ENCODE measurements at regions not wholly inside any gene's neighbourhood (a gene's known extent, or its start where the extent isn't known, plus 50 kb on each side); places are given as distances from the start of the nearest gene placed in this dataset.
A peak's percentile ranks its signal among the peaks of the same experiment; 100 is the strongest.

DNA sequence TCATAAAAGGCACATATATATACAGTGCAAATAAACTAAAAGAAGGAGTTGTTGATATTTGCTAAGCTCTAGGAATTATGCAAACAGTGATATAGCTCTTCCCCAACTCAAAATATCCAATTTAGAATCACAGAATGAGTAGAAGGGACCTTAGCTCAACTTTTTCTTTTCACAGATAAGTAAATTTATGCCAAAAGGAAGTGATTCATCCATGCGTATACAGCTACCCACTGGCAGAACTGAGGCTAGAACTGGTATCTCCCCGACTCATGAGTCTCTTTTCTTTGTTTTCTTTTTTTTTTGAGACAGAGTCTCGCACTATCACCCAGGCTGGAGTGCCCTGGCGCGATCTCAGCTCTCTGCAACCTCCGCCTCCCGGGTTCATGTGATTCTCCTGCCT lies 54.2 kb upstream of the SVIL start (continued):
- TF ChIP-seq, protein P1, sequence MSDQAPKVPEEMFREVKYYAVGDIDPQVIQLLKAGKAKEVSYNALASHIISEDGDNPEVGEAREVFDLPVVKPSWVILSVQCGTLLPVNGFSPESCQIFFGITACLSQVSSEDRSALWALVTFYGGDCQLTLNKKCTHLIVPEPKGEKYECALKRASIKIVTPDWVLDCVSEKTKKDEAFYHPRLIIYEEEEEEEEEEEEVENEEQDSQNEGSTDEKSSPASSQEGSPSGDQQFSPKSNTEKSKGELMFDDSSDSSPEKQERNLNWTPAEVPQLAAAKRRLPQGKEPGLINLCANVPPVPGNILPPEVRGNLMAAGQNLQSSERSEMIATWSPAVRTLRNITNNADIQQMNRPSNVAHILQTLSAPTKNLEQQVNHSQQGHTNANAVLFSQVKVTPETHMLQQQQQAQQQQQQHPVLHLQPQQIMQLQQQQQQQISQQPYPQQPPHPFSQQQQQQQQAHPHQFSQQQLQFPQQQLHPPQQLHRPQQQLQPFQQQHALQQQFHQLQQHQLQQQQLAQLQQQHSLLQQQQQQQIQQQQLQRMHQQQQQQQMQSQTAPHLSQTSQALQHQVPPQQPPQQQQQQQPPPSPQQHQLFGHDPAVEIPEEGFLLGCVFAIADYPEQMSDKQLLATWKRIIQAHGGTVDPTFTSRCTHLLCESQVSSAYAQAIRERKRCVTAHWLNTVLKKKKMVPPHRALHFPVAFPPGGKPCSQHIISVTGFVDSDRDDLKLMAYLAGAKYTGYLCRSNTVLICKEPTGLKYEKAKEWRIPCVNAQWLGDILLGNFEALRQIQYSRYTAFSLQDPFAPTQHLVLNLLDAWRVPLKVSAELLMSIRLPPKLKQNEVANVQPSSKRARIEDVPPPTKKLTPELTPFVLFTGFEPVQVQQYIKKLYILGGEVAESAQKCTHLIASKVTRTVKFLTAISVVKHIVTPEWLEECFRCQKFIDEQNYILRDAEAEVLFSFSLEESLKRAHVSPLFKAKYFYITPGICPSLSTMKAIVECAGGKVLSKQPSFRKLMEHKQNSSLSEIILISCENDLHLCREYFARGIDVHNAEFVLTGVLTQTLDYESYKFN (CRISPR knock-in tag; conservative IDR thresholded peaks at IDR 0.05) = no peak
- TF ChIP-seq ZNF552 (CRISPR knock-in tag; IDR thresholded peaks at IDR 0.05; ENCODE audit: borderline replicate concordance) (no peak), CBX2 (IDR thresholded peaks at IDR 0.05; ENCODE audit: low read depth, low read length) (no peak), CBX2 (CRISPR knock-in tag; IDR thresholded peaks at IDR 0.05; ENCODE audit: low read depth) (no peak)

DNA sequence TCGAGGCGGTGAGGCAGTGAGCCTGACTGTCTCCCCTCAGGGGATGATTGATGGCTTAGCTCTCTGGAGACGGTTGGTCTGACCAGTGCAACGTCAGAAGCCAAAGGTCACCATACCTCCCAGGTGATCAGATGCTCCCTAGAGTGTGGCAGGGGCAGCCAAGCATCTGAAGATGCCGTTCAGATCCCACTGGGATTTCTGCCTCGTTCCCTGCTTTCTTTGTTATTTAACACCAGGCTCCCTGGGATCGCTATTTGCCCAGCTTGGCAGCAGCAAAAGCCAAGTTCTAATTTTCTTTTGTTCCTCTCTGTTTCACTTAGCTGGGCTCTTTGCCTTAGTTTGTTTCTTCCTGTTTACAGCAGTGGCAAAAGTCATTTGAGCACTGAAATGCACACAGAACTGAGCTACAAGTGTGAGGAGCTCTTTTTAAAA lies 53.5 kb upstream of the SVIL start:
- peaks cover 8% of the 10 kb centered on the region; the same call in 1 of the 2 replicates for H3K4me1 ChIP-seq (ENCODE audit: insufficient read depth, low read length)
- ATAC-seq (no peak), FAIRE-seq (no peak), DNase-seq (ENCODE audit: low spot score) (no peak)
- 0 out of 5 replicates have a peak, but pooled peaks cover 0 to 8% of the 10 kb centered on the region in 2 experiments for H3K36me3 ChIP-seq (replicated peaks in 1 of 2; ENCODE audit: control insufficient read depth in 1 of 2, insufficient read depth in 2 of 2, low read length in 2 of 2)
- H4K20me1 ChIP-seq (ENCODE audit: insufficient read depth, low read length) = no peaks in the 10 kb centered on the region
- H3K9ac ChIP-seq (ENCODE audit: insufficient read depth, low read depth, low read length) = no peak overlapping the region
- intact Hi-C loops (cut with micrococcal nuclease; ENCODE audit: unreplicated experiment) = no loop called here
- H2AFZ ChIP-seq (ENCODE audit: low read length) = no peak overlapping the region
- in situ Hi-C loops (cut with HindIII; ENCODE audit: extremely low pct_ligation_motif_present, low pct_unique_long_range_greater_than_20kb) = no loop called here
- CTCF ChIA-PET (ENCODE audit: low intra/inter-chr PET ratio, low total read pairs) = no interaction called here
- BruUV-seq (replicated peaks) = no TSS peak
- H3K9me3 ChIP-seq (ENCODE audit: low read length) = no peaks in the 10 kb centered on the region
- 61% methylated on average over 6 of the region's 7 CpGs for WGBS (ENCODE audit: low lambda C conversion rate)
- no peak overlapping the region for H3K27ac ChIP-seq (ENCODE audit: extremely low read length, insufficient read depth, low read length)
- TF ChIP-seq DNMT3B (CRISPR knock-in tag; conservative IDR thresholded peaks at IDR 0.05) (no peak), HOXD1 (CRISPR knock-in tag; IDR thresholded peaks at IDR 0.05) (0 out of 2 replicates have a peak, but pooled peaks have one; percentile 56), MEIS2 (CRISPR knock-in tag; IDR thresholded peaks at IDR 0.05) (0 out of 2 replicates have a peak, but pooled peaks have one; percentile 36)
- H3K27me3 ChIP-seq (ENCODE audit: control insufficient read depth in 1 of 2, insufficient read depth in 2 of 2, low read length in 2 of 2) = no peaks in the 10 kb centered on the region
- POLR2A ChIA-PET = no interaction called here
- H3K4me2 ChIP-seq (ENCODE audit: low read depth, low read length) = no peak overlapping the region
- H3K79me2 ChIP-seq (ENCODE audit: insufficient read depth, low read length) = peaks cover 3% of the 10 kb centered on the region
- no peak overlapping the region for H3K4me3 ChIP-seq (replicated peaks in 1 of 3; ENCODE audit: insufficient read depth in 1 of 3, low read depth in 2 of 3, low read length in 3 of 3)
